Suprapubic skin (tissue), 3 donors: ENCODE measurements at regions not wholly inside any gene's neighbourhood (a gene's known extent, or its start where the extent isn't known, plus 50 kb on each side); places are given as distances from the start of the nearest gene placed in this dataset.

Experiments
- CTCF ChIP-seq, 2 donors: fragments of 200-600 bp in 1 of 2; fragments of 450-650 bp in 1 of 2; sonication (generic) in 1 of 2; IDR thresholded peaks; one replicate each; pipeline ENCODE4 v1.5.1; 2016 to 2019; ENCODE audit warnings: antibody characterized with exemption in 2 of 2, mild to moderate bottlenecking in 1 of 2, moderate library complexity in 1 of 2
- EP300 ChIP-seq: sonication (generic); formaldehyde crosslinking; IDR thresholded peaks from one replicate; pipeline ENCODE4 v1.6.1; 2017; ENCODE audit warnings: antibody characterized with exemption
- POLR2A ChIP-seq, 2 donors: fragments of 450-650 bp; IDR thresholded peaks; one replicate each; pipeline ENCODE4 v1.6.1; 2017; ENCODE audit warnings: antibody characterized with exemption in 2 of 2, mild to moderate bottlenecking in 2 of 2, moderate library complexity in 2 of 2

GRCh38 chr10:34884272-34884952 is 69.3 kb upstream of the PARD3 start:
- TF ChIP-seq EP300 (no peak), CTCF (IDR thresholded peaks at IDR 0.05) (no peak), POLR2A (IDR thresholded peaks at IDR 0.05) (no peak)
